MM.1S (cell line): ENCODE measurements at regions not wholly inside any gene's neighbourhood (a gene's known extent, or its start where the extent isn't known, plus 50 kb on each side); places are given as distances from the start of the nearest gene placed in this dataset.

Experiments used
- DNase-seq: peaks from one replicate; pipeline ENCODE4 v3.0.0-alpha.2; 2015
- H2AFZ ChIP-seq: fragments of 300-600 bp; sonication (generic); 2 replicates; pipeline ENCODE4 v1.6.0; 2016; ENCODE audit warnings: antibody characterized with exemption, low read length
- H3F3A ChIP-seq: fragments of 300-600 bp; sonication (generic); 2 replicates; pipeline ENCODE4 v1.6.1; 2016; ENCODE audit warnings: mild to moderate bottlenecking, antibody characterized with exemption, low read length, moderate library complexity, mixed read lengths; ENCODE audit not compliant: insufficient read depth
- H3K27ac ChIP-seq: fragments of 300-600 bp; sonication (generic); 2 replicates; pipeline ENCODE4 v1.5.1; 2016; ENCODE audit warnings: mild to moderate bottlenecking, low read length
- H3K27me3 ChIP-seq: fragments of 300-600 bp; sonication (generic); replicated peaks from 2 replicates; pipeline ENCODE4 v1.6.0; 2016; ENCODE audit warnings: low read length; ENCODE audit not compliant: insufficient read depth
- H3K36me3 ChIP-seq: fragments of 300-600 bp; sonication (generic); replicated peaks from 2 replicates; pipeline ENCODE4 v1.6.1; 2016; ENCODE audit warnings: mild to moderate bottlenecking, low read length, mixed read lengths; ENCODE audit not compliant: insufficient read depth
- H3K4me1 ChIP-seq: fragments of 300-600 bp; sonication (generic); 2 replicates; pipeline ENCODE4 v1.6.1; 2016; ENCODE audit warnings: low read length, mixed read lengths
- H3K4me2 ChIP-seq: fragments of 300-600 bp; sonication (generic); 2 replicates; pipeline ENCODE4 v1.6.0; 2016; ENCODE audit warnings: low read depth, low read length
- H3K4me3 ChIP-seq: fragments of 300-600 bp; sonication (generic); 2 replicates; pipeline ENCODE4 v1.5.1; 2016; ENCODE audit warnings: low read length, mixed read lengths
- H3K79me2 ChIP-seq: fragments of 300-600 bp; sonication (generic); 2 replicates; pipeline ENCODE4 v1.6.1; 2016; ENCODE audit warnings: mixed run types, low read length, mixed read lengths
- H3K9ac ChIP-seq: fragments of 300-600 bp; sonication (generic); 2 replicates; pipeline ENCODE4 v1.6.1; 2016; ENCODE audit warnings: low read length, mixed read lengths
- H3K9me2 ChIP-seq: fragments of 300-600 bp; sonication (generic); replicated peaks from 2 replicates; pipeline ENCODE4 v1.6.1; 2016; ENCODE audit warnings: mild to moderate bottlenecking, low read length, mixed read lengths; ENCODE audit not compliant: insufficient read depth
- H3K9me3 ChIP-seq: fragments of 300-600 bp; sonication (generic); replicated peaks from 2 replicates; pipeline ENCODE4 v1.6.1; 2016; ENCODE audit warnings: mild to moderate bottlenecking, low read length, mixed read lengths; ENCODE audit not compliant: insufficient read depth
- H4K20me1 ChIP-seq: fragments of 300-600 bp; sonication (generic); 2 replicates; pipeline ENCODE4 v1.6.1; 2016; ENCODE audit warnings: mild to moderate bottlenecking, low read length, moderate library complexity, mixed read lengths; ENCODE audit not compliant: insufficient read depth
- CTCF ChIP-seq: fragments of 300-600 bp; sonication (generic); IDR thresholded peaks from 2 replicates; pipeline ENCODE4 v1.5.1; 2016; ENCODE audit warnings: antibody characterized with exemption, low read length, mixed read lengths
- EZH2 ChIP-seq: fragments of 300-600 bp; sonication (generic); optimal IDR thresholded peaks from 2 replicates; pipeline ENCODE3; 2017; ENCODE audit warnings: low read depth, mild to moderate bottlenecking, antibody characterized with exemption, low read length, mixed read lengths
- EZH2phosphoT487 ChIP-seq: fragments of 300-600 bp; sonication (generic); IDR thresholded peaks from 2 replicates; pipeline ENCODE4 v1.6.1; 2018; ENCODE audit warnings: antibody characterized with exemption, low read length

GRCh38 chr3:30544812-30545211 is 61.6 kb upstream of the TGFBR2 start:
- Histone ChIP-seq H3K4me2 (no peak overlapping the region), H3K9me2 (no peaks in the 10 kb centered on the region), H3K79me2 (no peaks in the 10 kb centered on the region), H2AFZ (no peak overlapping the region), H3K4me1 (no peaks in the 10 kb centered on the region), H3K4me3 (no peak overlapping the region), H3F3A (no peaks in the 10 kb centered on the region), H4K20me1 (no peaks in the 10 kb centered on the region), H3K36me3 (no peaks in the 10 kb centered on the region), H3K9me3 (no peaks in the 10 kb centered on the region), H3K27me3 (no peaks in the 10 kb centered on the region), H3K27ac (no peak overlapping the region), H3K9ac (no peak overlapping the region)
- TF ChIP-seq EZH2 (no peak), EZH2phosphoT487 (no peak), CTCF (no peak)
- DNase-seq: no peak

GRCh38 chr3:30546934-30547333 is 59.5 kb upstream of the TGFBR2 start:
- no peak for DNase-seq
- TF ChIP-seq EZH2: no peak
- no peak for TF ChIP-seq EZH2phosphoT487
- TF ChIP-seq CTCF: no peak
- Histone ChIP-seq H3K9ac (no peak overlapping the region), H3K36me3 (no peaks in the 10 kb centered on the region), H3K79me2 (no peaks in the 10 kb centered on the region), H3K27me3 (no peaks in the 10 kb centered on the region), H3K4me2 (no peak overlapping the region), H3K9me2 (no peaks in the 10 kb centered on the region), H3K9me3 (no peaks in the 10 kb centered on the region), H3K4me1 (peaks cover 9% of the 10 kb centered on the region), H3K4me3 (no peak overlapping the region), H3F3A (no peaks in the 10 kb centered on the region), H4K20me1 (no peaks in the 10 kb centered on the region), H3K27ac (no peak overlapping the region), H2AFZ (no peak overlapping the region)

GRCh38 chr3:30547716-30548115 is 58.7 kb upstream of the TGFBR2 start:
- Histone ChIP-seq H3K27me3 (no peaks in the 10 kb centered on the region), H3K9me3 (no peaks in the 10 kb centered on the region), H2AFZ (no peak overlapping the region)

More at GRCh38 chr3:30547716-30548115, 58.7 kb upstream of the TGFBR2 start:
- Histone ChIP-seq H3K9me2 (no peaks in the 10 kb centered on the region), H3K79me2 (no peaks in the 10 kb centered on the region), H3K4me3 (no peak overlapping the region), H3K36me3 (no peaks in the 10 kb centered on the region), H3K4me1 (peaks cover 10% of the 10 kb centered on the region), H3F3A (no peaks in the 10 kb centered on the region), H4K20me1 (no peaks in the 10 kb centered on the region), H3K4me2 (no peak overlapping the region), H3K9ac (no peak overlapping the region), H3K27ac (no peak overlapping the region)
- DNase-seq: no peak
- TF ChIP-seq EZH2phosphoT487: no peak
- TF ChIP-seq CTCF: no peak
- TF ChIP-seq EZH2: no peak
